EH (cell line): ENCODE measurements at regions not wholly inside any gene's neighbourhood (a gene's known extent, or its start where the extent isn't known, plus 50 kb on each side); places are given as distances from the start of the nearest gene placed in this dataset.
A peak's percentile ranks its signal among the peaks of the same experiment; 100 is the strongest.
"Not testable (repeated sequence)": the region's sequence is repeated elsewhere in the genome, so short reads cannot be mapped to it uniquely, and the experiment has no call there.

Source experiments
- DNase-seq: peaks from one replicate; pipeline ENCODE4 v3.0.0-alpha.2; 2015; ENCODE audit warnings: low read depth

DNA sequence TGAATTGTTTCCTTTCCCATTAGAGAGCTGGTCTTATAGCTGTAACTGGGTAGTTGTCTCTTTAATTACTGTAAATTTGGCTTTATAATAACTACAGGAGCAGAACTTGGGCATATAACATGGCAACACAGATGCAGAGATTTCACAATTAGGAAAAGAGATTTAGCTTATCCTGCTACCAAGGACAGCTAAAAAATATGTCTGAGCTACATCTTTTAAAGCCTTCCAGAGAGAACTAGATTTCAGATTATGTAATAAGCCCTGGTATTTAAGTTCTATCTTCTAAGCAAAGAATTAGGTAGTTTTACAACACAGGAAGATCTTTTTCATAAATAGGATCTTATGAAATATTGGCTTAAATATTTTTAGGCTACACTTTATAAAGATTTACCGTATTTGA, 313.8 kb downstream of the S1PR1 start:
- no peak for DNase-seq

DNA sequence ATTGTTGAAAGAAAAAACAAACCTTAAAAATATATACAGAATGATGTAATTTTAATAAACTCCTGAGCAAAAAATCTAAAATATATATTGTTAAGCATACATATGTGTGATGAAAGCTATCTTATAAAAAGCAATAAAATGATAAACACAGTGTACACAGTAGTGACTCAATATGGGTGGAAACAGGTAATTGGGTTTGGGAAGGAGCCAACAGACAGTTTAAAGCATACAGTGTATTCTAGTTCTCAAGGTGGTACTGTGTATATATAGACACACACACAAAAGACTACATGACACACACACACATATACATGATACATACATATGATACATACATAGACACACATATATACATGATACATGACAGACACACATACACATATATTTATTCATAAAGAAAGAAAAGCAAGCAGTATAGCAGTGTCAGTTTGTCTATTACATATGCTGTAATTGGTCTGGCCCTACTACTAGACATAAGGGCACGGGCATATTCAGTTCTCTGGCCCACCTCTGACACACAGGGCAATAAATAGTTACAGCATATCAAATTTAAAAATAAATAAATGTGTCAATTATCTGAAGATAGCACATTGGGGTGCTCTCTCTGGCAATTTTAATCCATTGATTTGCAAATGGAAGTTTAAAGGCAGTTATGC, 330.2 kb downstream of the S1PR1 start:
- DNase-seq, result no peak

- peak; percentile 35 for DNase-seq
Measured at GRCh38 chr1:101567582-101568189, 330.9 kb downstream of the S1PR1 start.

DNA sequence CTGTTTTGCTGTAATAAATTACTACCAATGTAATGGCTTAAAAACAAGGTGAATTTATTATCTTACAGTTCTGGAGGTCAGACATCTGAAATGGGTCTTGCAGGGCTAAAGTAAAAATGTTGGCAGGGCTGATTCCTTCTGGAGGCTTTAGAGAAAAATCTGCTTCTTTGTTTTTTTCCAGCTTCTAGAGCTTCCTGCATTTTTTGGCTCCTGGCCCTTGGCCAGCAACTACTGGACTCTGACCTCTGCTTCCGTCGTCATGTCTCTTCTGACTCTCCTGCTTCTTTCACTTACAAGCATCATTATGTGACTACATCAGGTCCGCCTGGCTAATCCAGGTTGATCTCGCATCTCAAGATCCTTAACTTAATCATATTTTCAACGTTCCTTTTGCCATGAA, 350.9 kb downstream of the S1PR1 start:
- DNase-seq, result peak; percentile 15

- DNase-seq, result no peak
Measured at GRCh38 chr1:101588677-101589076, 351.9 kb downstream of the S1PR1 start.

- DNase-seq, result no peak
Measured at GRCh38 chr1:101592845-101593244, 356.0 kb downstream of the S1PR1 start.

DNA sequence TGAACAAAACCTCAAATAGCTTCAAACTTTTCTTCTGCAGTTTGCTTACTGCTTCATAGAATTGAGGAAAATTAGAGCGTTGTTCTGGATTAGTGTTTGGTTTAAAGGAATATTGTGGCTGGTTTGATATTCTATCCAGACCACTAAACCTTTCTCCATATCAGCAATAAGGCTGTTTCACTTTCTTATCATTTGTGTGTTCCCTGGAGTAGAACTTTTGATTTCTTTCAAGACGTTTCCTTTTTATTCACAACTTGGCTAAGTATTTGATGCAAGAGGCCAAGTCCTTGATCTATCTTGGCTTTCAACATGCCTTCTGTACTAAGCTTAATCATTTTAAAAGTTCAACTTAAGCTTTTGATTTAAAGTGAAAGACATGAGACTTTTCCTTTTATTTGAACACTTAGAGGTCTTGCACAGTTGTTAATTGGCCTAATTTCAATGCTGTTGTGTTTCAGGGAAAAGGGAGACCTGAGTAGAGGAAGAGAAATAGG, 359.1 kb downstream of the S1PR1 start:
- DNase-seq, result no peak

GRCh38 chr1:101600615-101601014, 363.8 kb downstream of the S1PR1 start:
- not testable (repeated sequence) for DNase-seq

- no peak for DNase-seq
Measured at GRCh38 chr1:101603726-101604125, 366.9 kb downstream of the S1PR1 start.

GRCh38 chr1:101605878-101606277, 369.1 kb downstream of the S1PR1 start:
- no peak for DNase-seq

DNA sequence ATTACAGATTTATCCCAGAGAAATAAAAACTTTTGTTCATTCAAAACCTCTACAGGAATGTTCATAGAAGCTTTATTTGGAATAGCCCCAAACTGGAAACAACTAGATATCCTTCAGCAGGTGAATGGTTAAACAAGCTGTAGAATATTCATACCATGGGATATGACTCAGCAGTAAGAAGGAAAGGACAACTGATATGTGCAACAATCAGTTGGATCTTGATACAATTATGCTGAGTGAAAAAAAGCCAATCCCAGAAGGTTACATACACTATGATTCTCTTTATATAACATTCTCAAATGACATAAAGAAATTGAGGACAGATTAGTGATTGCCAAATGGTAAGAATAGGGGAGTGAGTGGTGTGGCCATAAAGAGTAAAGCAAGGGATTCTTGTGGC, 376.7 kb downstream of the S1PR1 start:
- no peak for DNase-seq

- no peak for DNase-seq
Measured at GRCh38 chr1:101618900-101619299, 377.8 kb downstream of the OLFM3 start.

DNA sequence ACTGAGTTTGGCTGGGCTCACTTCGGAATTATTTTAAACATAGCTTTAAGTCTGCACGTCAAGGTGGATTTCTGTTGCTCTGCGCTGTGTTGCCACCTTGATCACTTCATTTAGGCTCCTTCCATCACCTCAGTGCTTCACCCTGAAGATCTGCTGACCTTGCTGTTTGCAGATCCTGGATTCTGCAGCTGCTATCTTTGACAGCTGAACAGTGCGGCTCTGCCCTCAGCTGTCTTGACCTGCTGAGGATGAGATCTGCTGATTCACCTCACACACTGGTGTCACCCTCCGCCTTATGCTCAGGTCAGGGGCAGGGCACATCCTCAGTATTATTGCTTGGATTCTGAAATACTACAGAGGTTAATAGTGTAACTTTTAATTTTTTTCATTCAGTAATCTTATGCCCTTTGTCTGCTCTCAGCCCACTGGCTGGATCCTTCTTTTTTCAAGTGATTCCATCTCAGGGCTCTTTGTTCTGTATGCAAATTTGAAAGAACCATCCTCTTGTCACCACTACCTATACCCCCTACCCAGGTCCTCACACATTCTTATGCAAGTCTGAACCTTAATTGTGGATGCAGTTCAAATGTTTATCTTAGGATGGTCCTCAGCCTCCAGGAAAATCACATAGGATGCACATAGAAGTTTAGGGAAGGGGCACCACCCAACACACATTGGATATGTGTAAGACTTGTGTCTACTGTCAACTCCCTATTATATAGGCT, 364.0 kb downstream of the OLFM3 start:
- DNase-seq, result no peak

DNA sequence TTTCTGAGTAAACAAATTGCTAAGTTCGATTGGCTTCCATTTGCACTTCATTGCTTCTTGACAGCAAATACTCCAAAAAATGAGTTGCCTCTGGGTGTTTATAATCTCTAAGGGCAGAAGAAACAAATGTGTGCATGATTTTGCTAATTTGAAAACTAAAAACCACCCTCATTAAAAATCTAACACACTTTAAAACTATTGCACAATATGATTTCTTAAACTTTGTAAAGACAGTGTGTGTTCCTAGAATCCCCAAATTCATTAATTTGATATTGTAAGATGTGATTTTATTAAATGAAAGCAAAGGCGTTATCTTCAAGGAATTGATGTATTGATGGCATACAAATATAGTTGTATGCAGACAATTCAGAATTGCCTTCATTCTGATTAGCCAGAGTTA, 350.9 kb downstream of the OLFM3 start:
- DNase-seq, result no peak

DNA sequence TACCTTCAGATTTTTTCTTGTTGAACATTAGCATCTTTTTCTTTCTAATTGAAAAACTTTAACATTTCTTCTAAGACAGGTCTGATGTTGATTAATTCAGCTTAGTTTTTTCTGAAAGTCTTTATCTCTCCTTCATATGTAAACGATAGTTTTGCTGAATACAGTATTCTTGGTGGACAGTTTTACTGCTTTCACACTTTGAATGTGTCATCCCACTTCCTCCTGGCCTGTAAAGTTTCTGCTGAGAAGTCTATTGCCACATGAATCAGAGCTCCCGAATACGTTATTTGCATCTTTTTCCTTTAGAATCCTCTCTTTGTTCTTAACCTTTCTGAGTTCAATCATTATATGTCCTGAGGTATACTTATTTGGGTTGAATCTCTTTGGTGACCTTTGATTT, 344.2 kb downstream of the OLFM3 start:
- no peak for DNase-seq

GRCh38 chr1:101653482-101653946, 343.2 kb downstream of the OLFM3 start:
- DNase-seq, result peak; percentile 1

- no peak for DNase-seq
Measured at GRCh38 chr1:101664726-101665125, 332.0 kb downstream of the OLFM3 start.

DNA sequence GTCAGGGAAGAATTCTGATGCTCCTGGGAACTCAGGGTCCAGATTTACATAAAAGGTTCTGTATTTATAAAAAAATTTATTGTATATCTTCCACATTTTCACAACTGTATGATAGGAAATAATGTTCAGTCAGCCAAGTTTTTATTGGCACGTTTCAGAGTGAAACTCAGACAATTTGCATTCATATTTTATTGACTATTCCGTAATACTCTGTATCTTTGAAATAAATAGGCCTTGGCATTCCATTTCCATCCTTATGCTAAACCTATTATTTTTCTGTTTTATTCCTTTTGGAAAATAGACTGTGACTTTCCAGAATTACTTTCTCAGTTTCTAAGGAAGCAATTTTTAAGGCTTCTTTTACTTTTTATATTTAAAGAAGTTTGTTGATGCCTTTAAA, 329.0 kb downstream of the OLFM3 start:
- no peak for DNase-seq

- DNase-seq, result no peak
Measured at GRCh38 chr1:101683136-101683535, 313.6 kb downstream of the OLFM3 start.

GRCh38 chr1:101683561-101683960, 313.2 kb downstream of the OLFM3 start:
- no peak for DNase-seq

- no peak for DNase-seq
Measured at GRCh38 chr1:101697072-101697471, 299.7 kb downstream of the OLFM3 start.

GRCh38 chr1:101698681-101699080, 298.0 kb downstream of the OLFM3 start:
- DNase-seq, result no peak

GRCh38 chr1:101704895-101705294, 291.8 kb downstream of the OLFM3 start:
- DNase-seq, result no peak
